ENCODE measurements at regions not wholly inside any gene's neighbourhood (a gene's known extent, or its start where the extent isn't known, plus 50 kb on each side); places are given as distances from the start of the nearest gene placed in this dataset.

GRCh38 chr1:221344693-221345092, 397.2 kb downstream of the DUSP10 start:
- Mint-ChIP-seq H3K4me1 (ENCODE audit: low read depth) (no peaks in the 10 kb centered on the region), H3K27ac (ENCODE audit: unreplicated experiment) (no peak overlapping the region), H3K4me3 (ENCODE audit: unreplicated experiment) (no peak overlapping the region), H3K36me3 (ENCODE audit: low read depth) (no peaks in the 10 kb centered on the region), H3K9me3 (ENCODE audit: low read depth) (no peaks in the 10 kb centered on the region), H3K27me3 (ENCODE audit: low read depth) (peaks cover 13% of the 10 kb centered on the region)
- DNase-seq (ENCODE audit: low spot score), result no peak
- TF ChIP-seq CTCF (IDR thresholded peaks at IDR 0.05), result no peak

DNA sequence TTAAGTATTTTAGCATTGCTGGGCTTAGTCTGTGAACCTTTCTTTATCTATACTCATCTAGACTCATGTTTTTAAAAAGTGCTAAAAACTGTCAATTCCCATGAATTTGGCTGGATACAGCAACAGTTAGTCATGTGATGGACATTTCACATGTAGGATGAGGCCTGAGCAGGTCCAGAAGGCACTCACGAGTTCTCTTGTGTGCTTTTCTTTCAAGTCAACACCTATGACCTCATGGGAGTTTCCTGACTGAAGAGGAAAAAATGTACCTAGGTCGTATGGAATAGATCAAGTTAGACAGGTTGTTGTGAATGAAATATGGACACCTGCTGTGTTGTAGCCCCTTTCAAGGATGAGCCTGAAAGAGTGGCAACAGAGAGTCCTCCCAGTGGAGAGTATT, 394.2 kb downstream of the DUSP10 start:
- no peak for TF ChIP-seq CTCF (IDR thresholded peaks at IDR 0.05)
- DNase-seq (ENCODE audit: low spot score), result no peak
- Mint-ChIP-seq H3K27me3 (ENCODE audit: low read depth) (peaks cover 11% of the 10 kb centered on the region), H3K4me3 (ENCODE audit: unreplicated experiment) (no peak overlapping the region), H3K9me3 (ENCODE audit: low read depth) (no peaks in the 10 kb centered on the region), H3K27ac (ENCODE audit: unreplicated experiment) (no peak overlapping the region), H3K4me1 (ENCODE audit: low read depth) (no peaks in the 10 kb centered on the region), H3K36me3 (ENCODE audit: low read depth) (no peaks in the 10 kb centered on the region)

DNA sequence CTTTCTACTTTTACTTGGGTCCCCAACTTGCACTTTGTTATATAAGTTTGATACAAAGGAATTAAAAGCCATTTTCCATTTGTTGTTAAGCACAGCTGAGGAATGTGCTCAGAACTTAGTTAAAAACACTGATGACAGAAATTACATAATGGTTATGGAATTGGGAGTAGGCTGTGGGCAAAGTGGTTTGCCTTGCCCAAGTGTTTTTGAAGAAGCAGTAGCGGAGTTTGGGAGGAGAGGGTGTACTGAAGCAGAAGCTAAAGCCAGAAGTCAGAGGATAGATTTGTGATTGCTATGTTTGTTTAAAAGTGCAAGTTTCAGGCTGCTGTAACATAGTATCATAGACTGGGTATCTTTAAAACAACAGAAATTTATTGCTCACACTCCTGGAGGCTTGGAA, 391.8 kb downstream of the DUSP10 start:
- no peaks in the 10 kb centered on the region for H3K36me3 Mint-ChIP-seq (ENCODE audit: low read depth)
- no peak overlapping the region for H3K27ac Mint-ChIP-seq (ENCODE audit: unreplicated experiment)
- DNase-seq (ENCODE audit: low spot score), result no peak
- no peaks in the 10 kb centered on the region for H3K9me3 Mint-ChIP-seq (ENCODE audit: low read depth)
- no peak for TF ChIP-seq CTCF (IDR thresholded peaks at IDR 0.05)
- H3K4me3 Mint-ChIP-seq (ENCODE audit: unreplicated experiment), result no peak overlapping the region
- H3K27me3 Mint-ChIP-seq (ENCODE audit: low read depth), result peaks cover 9% of the 10 kb centered on the region
- H3K4me1 Mint-ChIP-seq (ENCODE audit: low read depth), result no peaks in the 10 kb centered on the region

- Mint-ChIP-seq H3K9me3 (ENCODE audit: low read depth) (no peaks in the 10 kb centered on the region), H3K4me3 (ENCODE audit: unreplicated experiment) (no peak overlapping the region), H3K36me3 (ENCODE audit: low read depth) (no peaks in the 10 kb centered on the region), H3K4me1 (ENCODE audit: low read depth) (no peaks in the 10 kb centered on the region), H3K27me3 (ENCODE audit: low read depth) (peaks cover 13% of the 10 kb centered on the region), H3K27ac (ENCODE audit: unreplicated experiment) (no peak overlapping the region)
- TF ChIP-seq CTCF (IDR thresholded peaks at IDR 0.05), result peak; percentile 15
- DNase-seq (ENCODE audit: low spot score), result no peak
Measured at GRCh38 chr1:221356693-221357092, 385.2 kb downstream of the DUSP10 start.

- no peaks in the 10 kb centered on the region for H3K4me1 Mint-ChIP-seq (ENCODE audit: low read depth)
- peaks cover 3% of the 10 kb centered on the region for H3K9me3 Mint-ChIP-seq (ENCODE audit: low read depth)
- no peaks in the 10 kb centered on the region for H3K36me3 Mint-ChIP-seq (ENCODE audit: low read depth)
- H3K4me3 Mint-ChIP-seq (ENCODE audit: unreplicated experiment), result no peak overlapping the region
- no peak for TF ChIP-seq CTCF (IDR thresholded peaks at IDR 0.05)
- peaks cover 33% of the 10 kb centered on the region for H3K27me3 Mint-ChIP-seq (ENCODE audit: low read depth)
- DNase-seq (ENCODE audit: low spot score), result no peak
- no peak overlapping the region for H3K27ac Mint-ChIP-seq (ENCODE audit: unreplicated experiment)
Measured at GRCh38 chr1:221363039-221363438, 378.9 kb downstream of the DUSP10 start.
